ENCODE measurements at regions not wholly inside any gene's neighbourhood (a gene's known extent, or its start where the extent isn't known, plus 50 kb on each side); places are given as distances from the start of the nearest gene placed in this dataset.

DNA sequence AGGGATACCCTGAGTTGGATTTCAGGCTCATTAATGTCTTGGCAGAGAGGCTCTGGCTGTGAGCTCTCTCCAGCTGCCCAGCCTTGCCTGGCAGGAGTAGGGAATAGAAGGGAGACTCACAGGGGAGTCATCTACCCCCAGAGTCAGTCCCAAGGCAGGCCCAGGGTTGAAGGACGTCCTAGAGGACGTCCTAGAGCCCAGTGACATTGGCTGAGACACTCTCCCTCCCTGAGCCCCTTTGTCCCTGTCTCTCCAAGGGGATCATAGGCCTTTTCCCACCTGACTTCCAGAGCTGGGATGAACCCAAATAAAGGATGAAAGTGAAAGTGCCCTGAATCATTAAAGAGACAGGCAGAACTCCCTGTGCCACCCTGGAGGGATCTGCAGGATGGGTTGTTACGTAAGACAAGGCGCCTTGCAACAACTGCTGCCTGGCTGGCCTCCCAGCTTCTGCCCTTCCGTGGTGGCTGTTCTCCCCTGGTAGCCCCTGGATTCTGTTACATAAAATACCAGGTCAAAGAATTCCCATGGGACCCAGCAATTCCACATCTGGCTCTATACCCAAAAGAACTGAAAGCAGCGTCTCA lies 53.6 kb upstream of the SIRPA start:
- FAIRE-seq (no peak), DNase-seq (ENCODE audit: low read depth, low spot score) (no peak)
- Histone ChIP-seq H3K9ac (replicated peaks; ENCODE audit: extremely low read depth, insufficient read depth, low read length) (no peak overlapping the region), H3K4me2 (ENCODE audit: insufficient read depth, low read length) (no peak overlapping the region), H3K36me3 (ENCODE audit: control insufficient read depth in 2 of 2, extremely low read depth in 1 of 2, insufficient read depth in 2 of 2, low read length in 2 of 2) (no peaks in the 10 kb centered on the region), H3K9me1 (replicated peaks; ENCODE audit: control insufficient read depth, extremely low read depth, insufficient read depth, low read length) (no peaks in the 10 kb centered on the region), H3K9me3 (replicated peaks; ENCODE audit: control insufficient read depth, insufficient read depth, low read length) (no peaks in the 10 kb centered on the region), H4K20me1 (replicated peaks; ENCODE audit: control insufficient read depth, extremely low read depth, insufficient read depth, low read length) (no peaks in the 10 kb centered on the region), H3K4me1 (ENCODE audit: control insufficient read depth, extremely low read depth, insufficient read depth, low read length) (no peaks in the 10 kb centered on the region), H3K27ac (ENCODE audit: insufficient read depth, low read depth, low read length) (no peak overlapping the region), H3K4me3 (replicated peaks in 1 of 3; ENCODE audit: insufficient read depth in 1 of 3, low read depth in 1 of 3, low read length in 3 of 3) (no peak overlapping the region), H2AFZ (ENCODE audit: low read depth, low read length) (no peak overlapping the region), H3K79me2 (ENCODE audit: control insufficient read depth, insufficient read depth, low read length) (no peaks in the 10 kb centered on the region), H3K27me3 (ENCODE audit: control insufficient read depth in 2 of 2, insufficient read depth in 2 of 2, low read length in 2 of 2) (peaks cover 10 to 11% of the 10 kb centered on the region in 2 experiments)
- TF ChIP-seq FOS (IDR thresholded peaks at IDR 0.05; ENCODE audit: borderline replicate concordance, insufficient read depth, low read length) (no peak), POLR2A (IDR thresholded peaks at IDR 0.05; ENCODE audit: low read depth, low read length) (no peak), CTCF (IDR thresholded peaks at IDR 0.05; ENCODE audit: extremely low read depth in 1 of 2, insufficient read depth in 1 of 2, low read depth in 1 of 2, low read length in 2 of 2) (no peak), GATA2 (IDR thresholded peaks at IDR 0.05; ENCODE audit: insufficient read depth, insufficient read length, low read depth, low read length) (no peak), EZH2 (IDR thresholded peaks at IDR 0.05; ENCODE audit: borderline replicate concordance, low read depth, low read length, severe bottlenecking) (no peak), MYC (IDR thresholded peaks at IDR 0.05; ENCODE audit: low read depth, low read length) (no peak), POLR2AphosphoS5 (IDR thresholded peaks at IDR 0.05; ENCODE audit: insufficient read depth, low read depth, low read length) (no peak), MAX (IDR thresholded peaks at IDR 0.05; ENCODE audit: insufficient read depth, insufficient read length) (no peak), JUN (IDR thresholded peaks at IDR 0.05; ENCODE audit: borderline replicate concordance, insufficient read depth, insufficient read length, low read depth) (no peak)
- intact Hi-C loops (cut with micrococcal nuclease) = no loop called here
- BruUV-seq (replicated peaks) = no TSS peak
- dilution Hi-C loops (cut with MboI; ENCODE audit: extremely low pct_ligation_motif_present, low sequenced_read_pairs) = no loop called here
- ChIA-PET CTCF (interaction anchor here (1.1 to 1.7 kb wide), 2 partner anchors 10 to 40 kb away, joined by 3 to 6 read pairs; no protein-coding TSS in a partner anchor), POLR2A (no interaction called here)

All from endothelial cell of umbilical vein (primary cell).